SH-SY5Y (cell line): ENCODE measurements at regions not wholly inside any gene's neighbourhood (a gene's known extent, or its start where the extent isn't known, plus 50 kb on each side); places are given as distances from the start of the nearest gene placed in this dataset.

Source experiments
- GATA2 ChIP-seq: IDR thresholded peaks from 2 replicates; pipeline ENCODE4 v1.6.1; 2011; ENCODE audit warnings: mild to moderate bottlenecking, low read depth, low read length
- GATA3 ChIP-seq: IDR thresholded peaks from 2 replicates; pipeline ENCODE4 v1.6.1; 2011; ENCODE audit warnings: low read depth, mild to moderate bottlenecking, low read length, moderate library complexity

GRCh38 chr9:2414465-2414864 lies 207.1 kb upstream of the VLDLR start:
- TF ChIP-seq GATA2 (no peak), GATA3 (no peak)
